AG09319 (cell line): ENCODE measurements at regions not wholly inside any gene's neighbourhood (a gene's known extent, or its start where the extent isn't known, plus 50 kb on each side); places are given as distances from the start of the nearest gene placed in this dataset.

ENCODE experiments used
- DNase-seq: peaks from one replicate; pipeline ENCODE4 v3.0.0-alpha.2; 2010; ENCODE audit warnings: low read depth; ENCODE audit errors: extremely low read depth
- CTCF ChIP-seq: IDR thresholded peaks from 2 replicates; pipeline ENCODE4 v1.5.1; 2011; ENCODE audit warnings: low read depth, mild to moderate bottlenecking, inconsistent platforms, low read length, moderate library complexity

DNA sequence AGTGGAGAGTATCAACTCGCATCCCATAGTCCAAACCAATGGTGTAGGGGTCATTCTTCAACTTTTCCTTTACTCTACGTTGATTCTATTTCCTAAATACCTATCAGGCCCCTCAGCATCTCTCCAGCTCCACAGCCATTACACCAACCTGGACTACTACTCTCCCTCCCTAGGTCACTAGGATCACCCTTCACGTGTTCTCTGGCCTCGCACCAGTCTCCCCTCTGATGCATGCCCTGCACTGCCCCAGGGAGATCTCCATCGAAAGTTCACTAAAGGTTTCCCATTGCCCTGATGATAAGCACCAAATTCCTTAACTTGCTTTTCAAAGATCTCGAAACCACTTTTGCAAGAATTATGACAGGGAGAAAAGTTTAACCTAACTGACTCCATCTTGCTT lies 421.5 kb downstream of the TSHZ3 start:
- no peak for DNase-seq
- TF ChIP-seq CTCF: no peak

- DNase-seq: no peak
- no peak for TF ChIP-seq CTCF
These were observed 424.6 kb downstream of the TSHZ3 start for GRCh38 chr19:30924670-30925069.

GRCh38 chr19:30924069-30924636 lies 425.1 kb downstream of the TSHZ3 start:
- TF ChIP-seq CTCF: no peak
- DNase-seq: no peak

DNA sequence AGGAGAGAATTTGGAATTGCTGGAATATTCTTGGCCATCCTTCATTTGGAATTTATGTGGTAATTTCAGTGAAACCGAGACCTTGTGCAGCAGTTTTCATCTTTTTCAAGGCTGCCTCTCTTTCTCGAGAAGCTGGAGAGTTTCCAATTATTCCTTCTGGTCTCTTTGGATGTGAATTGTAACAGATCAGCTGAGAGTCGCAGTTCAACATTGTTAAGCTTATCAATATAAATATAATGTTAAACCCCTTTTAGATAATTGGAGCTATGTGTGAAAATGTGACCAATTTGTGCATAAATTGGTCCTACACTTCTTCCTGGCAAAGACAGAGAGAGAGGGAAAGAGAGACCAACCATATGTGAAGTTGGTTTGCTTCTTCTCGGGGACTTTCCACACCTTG lies 425.6 kb downstream of the TSHZ3 start:
- no peak for TF ChIP-seq CTCF
- DNase-seq: no peak

DNA sequence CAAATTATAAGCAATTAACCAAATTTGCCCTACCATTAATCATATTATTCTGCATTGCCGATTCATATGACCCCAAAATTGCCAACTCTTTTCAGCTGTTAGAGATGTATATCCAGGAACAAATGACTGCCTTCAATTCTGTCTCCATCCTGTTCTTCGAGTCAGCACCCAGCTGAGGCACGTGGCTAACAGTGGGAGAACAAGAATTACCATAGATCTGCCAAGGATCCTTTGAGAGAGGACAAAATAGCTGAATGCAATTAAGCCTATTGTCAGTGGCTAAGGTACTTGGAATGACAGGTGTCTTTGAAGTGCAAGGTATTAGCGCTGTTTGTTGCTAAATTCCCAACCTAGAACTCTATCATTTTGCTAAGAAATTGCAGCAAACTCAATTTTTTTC lies 426.1 kb downstream of the TSHZ3 start:
- no peak for TF ChIP-seq CTCF
- DNase-seq: no peak

GRCh38 chr19:30920222-30920621 lies 429.0 kb downstream of the TSHZ3 start:
- DNase-seq: no peak
- TF ChIP-seq CTCF: no peak

DNA sequence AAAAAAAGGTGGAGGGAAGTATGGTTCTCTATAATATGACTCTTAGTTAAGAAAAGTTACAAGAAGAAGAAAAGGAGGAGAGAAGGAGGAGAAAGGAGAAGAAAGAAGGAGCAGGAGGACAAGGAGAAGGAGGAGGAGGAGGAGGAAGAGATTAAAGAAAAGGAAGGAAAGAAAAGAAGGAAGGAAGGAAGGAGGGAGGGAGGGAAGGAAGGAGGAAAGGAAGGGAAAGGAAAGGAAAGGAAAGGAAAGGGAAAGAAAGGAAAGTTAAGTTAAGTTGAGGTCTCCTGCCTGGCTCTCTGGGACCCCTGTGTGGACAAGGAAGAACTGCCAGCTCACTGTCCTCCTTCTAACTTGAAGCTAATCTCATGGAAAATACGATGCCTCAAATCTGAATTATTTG lies 429.5 kb downstream of the TSHZ3 start:
- no peak for DNase-seq
- no peak for TF ChIP-seq CTCF
